NCI-H82 treated with DMSO at 0.1 percent for 48 hours (cell line): ENCODE measurements at regions not wholly inside any gene's neighbourhood (a gene's known extent, or its start where the extent isn't known, plus 50 kb on each side); places are given as distances from the start of the nearest gene placed in this dataset.

Source experiments
- DNase-seq: peaks from one replicate; lab custom pipeline; 2025; ENCODE audit not compliant: unreplicated experiment; lab: John Stamatoyannopoulos, UW

GRCh38 chr1:56395776-56396175 lies 183.6 kb downstream of the PLPP3 start:
- no peak for DNase-seq

DNA sequence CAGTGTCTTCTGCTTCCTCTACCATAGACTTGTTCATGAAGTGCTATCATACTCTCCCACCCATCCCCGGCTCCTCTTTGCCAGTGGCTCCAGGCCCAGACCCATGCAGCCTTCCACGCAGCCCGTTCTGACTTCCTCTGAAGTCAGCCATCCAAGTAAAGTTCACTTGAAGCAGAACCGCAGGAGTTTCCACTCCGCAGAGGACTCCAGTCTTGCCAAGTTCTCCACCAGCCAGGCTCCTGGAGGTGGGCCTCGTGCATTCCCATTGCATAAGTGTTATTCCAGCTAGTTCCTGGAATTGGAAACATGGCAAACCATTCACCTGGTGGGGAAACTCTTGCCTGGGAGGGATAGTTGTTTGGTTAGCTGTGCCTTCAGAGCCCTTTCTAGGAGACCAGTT lies 185.1 kb downstream of the PLPP3 start:
- DNase-seq, result no peak

GRCh38 chr1:56390934-56391731 lies 188.2 kb downstream of the PLPP3 start:
- DNase-seq, result no peak

DNA sequence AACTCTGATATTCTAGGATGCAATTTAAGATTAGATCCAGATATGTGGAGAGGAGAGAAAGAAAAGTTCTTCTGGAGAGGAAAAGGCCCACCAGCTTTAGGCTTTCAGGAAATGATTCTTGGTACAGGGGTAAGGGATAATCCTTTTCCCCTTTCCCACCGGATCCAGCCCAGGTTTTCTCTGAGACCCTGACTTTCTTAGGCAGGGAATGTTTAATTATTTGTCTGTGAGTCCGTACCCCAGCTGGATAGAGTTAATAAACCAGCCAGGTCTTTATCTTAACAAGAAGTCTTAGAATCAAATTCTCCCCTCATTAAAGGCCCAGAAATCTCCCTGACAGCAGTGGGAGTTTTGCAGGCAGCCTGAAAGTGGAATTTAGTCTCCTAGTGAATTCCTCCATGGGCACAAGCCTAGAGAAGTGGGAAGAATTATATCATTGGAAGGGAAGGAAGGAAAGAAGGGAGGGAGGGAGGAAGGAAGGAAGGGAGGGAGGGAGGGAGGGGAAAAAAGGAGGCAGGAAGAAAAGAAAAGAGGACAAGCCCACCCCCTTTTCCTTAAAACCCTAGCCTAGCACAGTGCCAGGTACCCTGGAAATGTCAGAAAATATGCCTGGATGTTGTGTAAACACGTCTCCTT lies 189.0 kb downstream of the PLPP3 start:
- DNase-seq, result peak; percentile 62

DNA sequence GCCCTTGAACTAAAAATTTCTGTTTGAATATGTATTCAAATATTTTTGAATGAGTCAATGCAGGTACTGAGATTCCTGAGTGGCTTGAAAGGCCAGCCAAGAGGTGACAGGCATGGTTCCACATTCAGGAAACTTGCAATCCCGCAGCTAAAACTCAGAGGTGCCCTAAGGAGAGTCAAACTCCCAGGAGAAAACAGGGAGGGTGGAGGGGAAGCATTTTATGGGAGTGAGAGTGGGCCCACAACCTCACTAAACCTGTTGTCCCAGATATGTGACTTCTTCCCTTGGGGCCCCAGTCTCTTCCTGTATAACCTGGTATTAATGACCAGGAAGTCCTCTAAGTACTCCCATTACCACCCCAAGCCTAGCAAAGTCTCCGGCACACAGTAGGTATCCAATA lies 189.6 kb downstream of the PLPP3 start:
- DNase-seq, result no peak

DNA sequence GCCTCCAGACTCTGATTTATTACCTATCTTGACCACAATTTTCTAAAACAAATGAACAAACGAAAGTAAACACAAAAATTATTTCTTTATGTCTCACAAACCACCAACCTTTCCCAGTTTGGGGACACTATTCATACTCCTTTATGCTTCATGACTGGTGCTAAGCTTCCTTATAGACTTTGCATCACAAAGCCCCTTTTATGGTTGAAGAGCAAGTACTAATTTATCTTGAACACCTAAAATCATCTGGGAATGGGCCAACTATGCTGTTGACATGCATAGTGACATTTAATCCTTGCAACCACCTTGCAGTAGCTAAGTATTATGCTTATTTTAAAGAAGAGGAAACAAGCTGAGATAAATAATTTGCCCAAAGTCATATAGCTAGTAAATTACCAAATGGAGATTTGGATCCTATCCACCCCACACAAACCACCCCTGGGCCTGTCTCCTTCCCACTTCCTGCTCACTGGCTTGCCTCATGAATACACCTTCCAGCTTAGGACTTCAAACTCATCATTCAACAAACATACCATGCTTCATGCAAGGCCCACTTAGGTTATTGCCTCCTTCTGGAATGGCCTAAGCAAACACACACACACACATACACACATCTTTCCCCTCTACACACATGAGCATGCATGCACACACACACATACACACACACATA lies 192.2 kb downstream of the PLPP3 start:
- no peak for DNase-seq

DNA sequence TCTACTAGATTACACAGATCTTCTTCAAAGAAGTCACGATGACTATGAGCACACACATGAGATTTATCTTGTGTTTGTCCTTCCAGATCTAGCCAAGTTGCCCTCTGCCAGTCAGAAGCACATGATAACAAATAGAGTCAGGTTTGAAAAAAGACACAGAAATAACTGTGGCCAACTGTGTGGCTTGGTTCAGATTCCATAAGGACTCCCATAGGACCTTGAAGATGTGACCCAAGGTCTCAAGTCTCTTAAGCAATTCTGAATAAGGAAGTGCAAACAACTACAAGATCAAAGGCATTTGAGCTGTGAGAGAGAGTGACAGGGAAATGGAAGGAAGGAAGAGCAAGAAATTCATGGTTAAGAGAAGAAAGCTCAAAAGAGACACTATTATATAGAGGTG lies 194.0 kb downstream of the PLPP3 start:
- DNase-seq, result no peak

GRCh38 chr1:56382929-56383328 lies 196.4 kb downstream of the PLPP3 start:
- no peak for DNase-seq

- no peak for DNase-seq
Measured at GRCh38 chr1:56380531-56380930, 198.8 kb downstream of the PLPP3 start.

DNA sequence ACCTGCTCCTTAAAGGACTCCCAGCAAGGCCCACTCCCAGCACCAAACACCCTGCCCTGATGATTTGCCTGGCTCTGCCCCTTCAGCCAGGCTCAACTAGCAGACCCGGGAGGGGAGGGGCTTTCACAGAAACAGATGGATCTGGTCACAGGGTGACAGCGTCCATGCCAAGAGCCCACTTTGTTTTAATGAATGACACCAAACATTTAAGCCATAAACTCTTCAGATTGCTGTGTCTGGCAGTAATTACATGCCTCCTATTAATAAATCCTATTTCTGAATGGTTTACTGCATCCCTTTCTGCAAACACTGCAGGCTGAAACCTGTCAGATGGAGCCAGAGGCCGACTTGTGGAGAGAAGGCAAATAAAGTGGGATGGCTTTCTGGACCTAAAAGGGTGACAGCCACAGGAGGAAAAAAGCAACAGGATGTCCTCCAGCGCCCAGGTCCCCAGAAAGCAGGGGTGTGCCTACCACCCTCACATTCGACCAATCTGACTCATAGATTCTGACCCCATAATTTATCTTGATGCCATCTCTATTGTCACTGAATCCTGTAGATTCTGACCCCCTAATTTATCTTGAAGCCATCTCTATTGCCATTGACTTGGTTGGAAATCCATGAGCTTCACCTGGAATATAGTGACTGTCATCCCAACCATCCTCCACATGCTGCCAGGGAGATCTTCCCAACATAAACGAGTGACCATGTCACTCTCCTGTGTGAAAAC lies 200.9 kb downstream of the PLPP3 start:
- peak; percentile 32 for DNase-seq

GRCh38 chr1:56377431-56377830 lies 201.9 kb downstream of the PLPP3 start:
- DNase-seq, result no peak

GRCh38 chr1:56376188-56376984 lies 203.0 kb downstream of the PLPP3 start:
- peak; percentile 30 for DNase-seq

- DNase-seq, result no peak
Measured at GRCh38 chr1:56375326-56375804, 204.0 kb downstream of the PLPP3 start.

DNA sequence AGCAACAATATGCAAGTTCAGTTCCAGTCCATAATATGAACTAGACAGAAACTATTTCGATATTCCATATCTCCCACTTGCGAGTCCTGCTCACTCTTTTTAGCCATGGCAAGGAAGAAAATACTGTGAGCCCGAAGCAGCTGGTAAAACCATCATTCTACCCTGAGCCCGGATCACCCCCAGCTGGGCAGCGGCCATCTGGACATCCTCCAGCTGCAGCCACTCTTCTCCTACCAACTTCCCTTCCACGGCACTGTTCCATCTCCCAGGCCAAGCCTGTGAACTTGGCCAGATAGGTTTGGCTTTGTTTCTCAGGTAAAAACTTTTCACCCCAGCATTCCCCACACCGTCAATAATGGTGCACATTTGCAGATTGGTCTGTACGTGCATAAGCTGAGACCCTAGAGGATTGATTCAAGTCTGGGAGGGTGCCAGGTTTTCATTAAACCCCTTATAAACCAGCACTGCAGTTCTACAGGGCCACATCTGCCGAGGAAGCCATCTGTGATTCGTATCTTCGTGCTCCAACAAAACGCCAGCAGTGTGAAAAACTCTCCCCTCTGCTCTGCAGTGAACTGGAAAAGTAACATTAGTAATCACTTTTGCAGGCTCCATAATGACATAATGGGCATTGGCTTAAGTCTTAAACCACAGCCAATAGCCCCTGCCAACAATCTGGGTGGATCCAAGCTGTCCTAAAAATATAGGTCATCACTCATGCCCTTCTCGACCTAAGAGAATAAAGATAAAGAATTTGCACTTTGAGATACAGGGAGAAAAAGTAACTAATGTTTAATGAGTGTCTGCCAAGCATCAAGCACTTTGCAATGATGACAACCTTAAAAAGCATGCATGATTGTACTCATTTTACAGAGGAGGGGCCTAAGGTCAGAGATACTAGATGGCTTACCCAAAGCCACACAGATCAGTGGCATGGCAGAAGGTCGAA lies 205.1 kb downstream of the PLPP3 start:
- peak; percentile 91 for DNase-seq

DNA sequence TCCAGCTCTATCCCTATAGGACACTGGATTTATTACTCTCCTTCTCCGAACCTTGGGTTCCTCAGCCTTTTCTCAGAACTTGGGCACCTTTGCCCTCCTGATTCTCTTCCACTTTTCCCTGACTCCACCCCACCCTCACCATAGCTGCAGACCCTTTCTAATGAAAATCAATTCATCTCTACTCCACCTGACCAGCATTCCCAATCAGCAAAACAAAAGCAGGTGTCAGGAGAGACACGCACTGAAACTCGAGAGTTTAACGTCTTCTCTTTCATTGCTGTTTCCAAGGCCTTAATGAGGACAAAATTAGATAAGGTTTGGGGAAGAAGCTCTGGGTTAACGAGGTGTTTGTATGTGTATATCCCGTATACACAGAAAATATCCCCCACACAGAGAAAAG lies 208.8 kb downstream of the PLPP3 start:
- no peak for DNase-seq

DNA sequence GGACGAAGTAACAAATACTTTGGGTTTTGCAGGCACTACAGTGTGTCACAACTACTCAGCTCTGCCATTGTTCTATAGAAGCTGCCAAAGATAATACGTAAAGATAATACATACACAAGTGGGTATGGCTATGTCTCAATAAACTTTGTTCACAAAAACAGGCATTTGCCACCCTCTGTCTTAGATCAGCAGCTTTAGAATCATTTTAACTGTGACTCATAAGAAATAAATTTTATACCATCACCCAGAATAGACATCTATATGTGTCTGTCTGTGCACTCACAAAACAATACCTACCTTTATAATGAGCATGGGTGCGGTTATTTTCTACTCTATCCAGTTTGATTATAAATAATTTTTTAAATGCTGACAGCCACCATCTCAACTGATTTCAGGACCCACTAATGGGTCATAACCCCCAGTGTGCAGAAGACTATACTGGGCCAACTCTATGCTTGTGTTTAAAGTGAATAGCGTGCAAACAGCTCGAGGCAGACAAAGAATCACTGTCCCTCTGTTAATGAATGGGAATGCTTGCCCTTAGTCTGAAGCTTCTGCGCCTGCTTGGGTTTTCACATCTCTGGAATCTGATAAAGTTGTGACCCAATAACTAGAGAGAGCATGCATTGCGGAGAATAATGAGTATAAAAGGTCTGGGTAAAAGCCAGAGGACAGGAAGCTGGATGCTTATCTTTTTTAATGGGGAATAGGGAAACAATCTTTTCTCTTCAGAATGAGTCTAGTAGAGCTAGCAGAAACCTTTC lies 216.2 kb downstream of the PLPP3 start:
- DNase-seq, result no peak

GRCh38 chr1:56360021-56360420 lies 219.3 kb downstream of the PLPP3 start:
- DNase-seq, result no peak

- no peak for DNase-seq
Measured at GRCh38 chr1:56359056-56359455, 220.3 kb downstream of the PLPP3 start.
